ENCODE measurements at regions not wholly inside any gene's neighbourhood (a gene's known extent, or its start where the extent isn't known, plus 50 kb on each side); places are given as distances from the start of the nearest gene placed in this dataset.

- intact Hi-C loops (cut with micrococcal nuclease), result loop anchor here (2.0 to 10.0 kb wide), 2 partner anchors 121 to 127 kb away; no protein-coding TSS in a partner anchor
- Mint-ChIP-seq H3K9me3 (peaks cover 0 to 3% (median 0%) of the 10 kb centered on the region in 11 donors), H3K4me3 (peak overlapping the region; percentile 61 to 87 (median 74)), H3K27me3 (peaks cover 0 to 26% (median 7%) of the 10 kb centered on the region in 5 donors), H3K27ac (peak overlapping the region in 4 of 9 donors; percentile 10 to 46 (median 36)), H3K36me3 (no peaks in the 10 kb centered on the region), H3K4me1 (peaks cover 9 to 29% (median 20%) of the 10 kb centered on the region in 7 donors)
- ATAC-seq (peak; percentile 55), DNase-seq (peak in 3 of 9 donors; percentile 1 to 5 (median 3))
- no peaks in the 10 kb centered on the region for H3K9me3 ChIP-seq (ENCODE audit: control insufficient read depth in 2 of 3, low read length in 3 of 3)
- H3K36me3 ChIP-seq (ENCODE audit: control insufficient read depth in 2 of 3, insufficient read depth in 3 of 3, low read length in 3 of 3), result no peaks in the 10 kb centered on the region
- ChIA-PET CTCF (no interaction called here), POLR2A (no interaction called here)
- peaks cover 0 to 13% of the 10 kb centered on the region in 2 donors for H3K4me1 ChIP-seq (ENCODE audit: control insufficient read depth in 2 of 2, insufficient read depth in 2 of 2, low read length in 2 of 2)
- no peak overlapping the region for H3K27ac ChIP-seq (ENCODE audit: low read depth, low read length)
- H3K4me3 ChIP-seq (ENCODE audit: low read length), result peak overlapping the region; percentile 47
- no peaks in the 10 kb centered on the region for H3K27me3 ChIP-seq (ENCODE audit: control insufficient read depth in 2 of 2, insufficient read depth in 2 of 2, low read length in 2 of 2)
Observed at GRCh38 chr3:186413615-186414415, 51.8 kb upstream of the DGKG start.

GRCh38 chr3:186411994-186412393, 50.0 kb upstream of the DGKG start:
- Mint-ChIP-seq H3K27ac (no peak overlapping the region), H3K4me3 (no peak overlapping the region), H3K9me3 (peaks cover 0 to 3% (median 0%) of the 10 kb centered on the region in 11 donors), H3K4me1 (peaks cover 9 to 29% (median 20%) of the 10 kb centered on the region in 7 donors), H3K36me3 (no peaks in the 10 kb centered on the region), H3K27me3 (peaks cover 0 to 17% (median 7%) of the 10 kb centered on the region in 5 donors)
- ChIA-PET CTCF (no interaction called here), POLR2A (no interaction called here)
- Histone ChIP-seq H3K36me3 (ENCODE audit: control insufficient read depth in 2 of 3, insufficient read depth in 3 of 3, low read length in 3 of 3) (no peaks in the 10 kb centered on the region), H3K4me3 (ENCODE audit: low read length) (no peak overlapping the region), H3K4me1 (ENCODE audit: control insufficient read depth in 2 of 2, insufficient read depth in 2 of 2, low read length in 2 of 2) (peaks cover 0 to 13% of the 10 kb centered on the region in 2 donors), H3K27ac (ENCODE audit: low read depth, low read length) (no peak overlapping the region), H3K9me3 (ENCODE audit: control insufficient read depth in 2 of 3, low read length in 3 of 3) (no peaks in the 10 kb centered on the region), H3K27me3 (ENCODE audit: control insufficient read depth in 2 of 2, insufficient read depth in 2 of 2, low read length in 2 of 2) (no peaks in the 10 kb centered on the region)
- ATAC-seq (no peak), DNase-seq (no peak)
- intact Hi-C loops (cut with micrococcal nuclease), result loop anchor here (2.0 to 10.0 kb wide), 2 partner anchors 123 to 129 kb away; no protein-coding TSS in a partner anchor
